WTC11 (cell line): ENCODE measurements at regions not wholly inside any gene's neighbourhood (a gene's known extent, or its start where the extent isn't known, plus 50 kb on each side); places are given as distances from the start of the nearest gene placed in this dataset.

ENCODE experiments used
- ATAC-seq: fragments of 200-7000 bp; cut with Tn5 transposase; 2 replicates; pipeline ENCODE4 v1.10.0; 2021; ENCODE audit warnings: mild to moderate bottlenecking, moderate library complexity
- CTCF ChIA-PET: fragments of 300-600 bp; sonication (Branson Sonifier 250); formaldehyde crosslinking; loops from one replicate; lab custom pipeline; 2021; ENCODE audit warnings: antibody characterized with exemption; lab: Charles Lee
- POLR2A ChIA-PET: fragments of 350-600 bp; sonication (Branson Sonifier 250); formaldehyde crosslinking; loops from one replicate; lab custom pipeline; 2021; ENCODE audit warnings: antibody characterized with exemption; lab: Charles Lee
- DNase-seq: peaks from one replicate; pipeline ENCODE4 v3.0.0; 2021; ENCODE audit warnings: low spot score
- H3K27ac Mint-ChIP-seq: 2 replicates; pipeline ENCODE4 v1.8.0; 2021; ENCODE audit warnings: mixed read lengths
- H3K27me3 Mint-ChIP-seq: 2 replicates; pipeline ENCODE4 v1.8.0; 2021; ENCODE audit warnings: low read depth, mild to moderate bottlenecking, moderate library complexity, mixed read lengths
- H3K36me3 Mint-ChIP-seq: 2 replicates; pipeline ENCODE4 v1.8.0; 2021; ENCODE audit warnings: mixed read lengths
- H3K4me1 Mint-ChIP-seq: 2 replicates; pipeline ENCODE4 v1.8.0; 2022; ENCODE audit warnings: mixed read lengths
- H3K4me3 Mint-ChIP-seq: 2 replicates; pipeline ENCODE4 v1.8.0; 2021; ENCODE audit warnings: mild to moderate bottlenecking, moderate library complexity, mixed read lengths
- H3K9me3 Mint-ChIP-seq: 2 replicates; pipeline ENCODE4 v1.8.0; 2021; ENCODE audit warnings: mixed read lengths
- AFF4 ChIP-seq: sonication (generic); formaldehyde crosslinking; IDR thresholded peaks from 2 replicates; pipeline ENCODE4 v1.8.1; 2023; ENCODE audit warnings: mild to moderate bottlenecking, missing genetic modification reagents, borderline replicate concordance
- ATF2 ChIP-seq: sonication (generic); formaldehyde crosslinking; IDR thresholded peaks from 2 replicates; pipeline ENCODE4 v1.8.1; 2022; ENCODE audit warnings: low read depth, missing genetic modification reagents, borderline replicate concordance
- E2F4 ChIP-seq: sonication (generic); formaldehyde crosslinking; IDR thresholded peaks from 2 replicates; pipeline ENCODE4 v1.8.1; 2022; ENCODE audit warnings: low read depth, mild to moderate bottlenecking, moderate library complexity, missing genetic modification reagents, borderline replicate concordance
- JUN ChIP-seq: sonication (generic); formaldehyde crosslinking; IDR thresholded peaks from 2 replicates; pipeline ENCODE4 v1.8.0; 2023; ENCODE audit warnings: mild to moderate bottlenecking, missing genetic modification reagents
- NFYB ChIP-seq: sonication (generic); formaldehyde crosslinking; conservative IDR thresholded peaks from 2 replicates; pipeline ENCODE4 v1.8.0; 2022; ENCODE audit warnings: low read depth, missing genetic modification reagents
- NR2C2 ChIP-seq: sonication (generic); formaldehyde crosslinking; IDR thresholded peaks from 2 replicates; pipeline ENCODE4 v1.8.0; 2022; ENCODE audit warnings: mild to moderate bottlenecking, missing genetic modification reagents
- PRDM15 ChIP-seq: sonication (generic); formaldehyde crosslinking; IDR thresholded peaks from 2 replicates; pipeline ENCODE4 v1.8.0; 2022; ENCODE audit warnings: missing genetic modification reagents
- PRRX2 ChIP-seq: fragments of 250-450 bp; sonication (Bioruptor Pico); IDR thresholded peaks from 2 replicates; pipeline ENCODE4 v1.8.0; 2021; ENCODE audit warnings: mild to moderate bottlenecking
- RELA ChIP-seq: sonication (generic); formaldehyde crosslinking; IDR thresholded peaks from 2 replicates; pipeline ENCODE4 v1.8.1; 2022; ENCODE audit warnings: missing genetic modification reagents, mild to moderate bottlenecking, borderline replicate concordance
- RORB ChIP-seq: fragments of 250-450 bp; sonication (Bioruptor Pico); IDR thresholded peaks from 2 replicates; pipeline ENCODE4 v1.9.0; 2021; ENCODE audit warnings: mild to moderate bottlenecking
- TEAD4 ChIP-seq: sonication (generic); formaldehyde crosslinking; IDR thresholded peaks from 2 replicates; pipeline ENCODE4 v1.8.0; 2022; ENCODE audit warnings: mild to moderate bottlenecking, missing genetic modification reagents
- ZNF317 ChIP-seq: sonication (generic); formaldehyde crosslinking; IDR thresholded peaks from 2 replicates; pipeline ENCODE4 v1.8.1; 2023; ENCODE audit warnings: low read depth, mild to moderate bottlenecking, moderate library complexity, missing genetic modification reagents, borderline replicate concordance
- ZNF396 ChIP-seq: fragments of 250-450 bp; sonication (Bioruptor Pico); IDR thresholded peaks from 2 replicates; pipeline ENCODE4 v1.8.0; 2021; ENCODE audit warnings: mild to moderate bottlenecking, moderate library complexity, borderline replicate concordance
- ZNF425 ChIP-seq: fragments of 250-450 bp; sonication (Bioruptor Pico); conservative IDR thresholded peaks from 2 replicates; pipeline ENCODE4 v1.9.0; 2021; ENCODE audit warnings: mild to moderate bottlenecking
- TF ChIP-seq, protein P1 (sequence below): sonication (generic); formaldehyde crosslinking; IDR thresholded peaks from 2 replicates; pipeline ENCODE4 v1.8.0; 2022; ENCODE audit warnings: mild to moderate bottlenecking, missing genetic modification reagents
- TF ChIP-seq, protein P2 (sequence below): sonication (generic); formaldehyde crosslinking; IDR thresholded peaks from 2 replicates; pipeline ENCODE4 v1.8.1; 2022; ENCODE audit warnings: mild to moderate bottlenecking, missing genetic modification reagents, moderate library complexity, borderline replicate concordance
- TF ChIP-seq, protein P3 (sequence below): fragments of 250-450 bp; sonication (Bioruptor Pico); IDR thresholded peaks from 2 replicates; pipeline ENCODE4 v1.8.0; 2021; ENCODE audit warnings: mild to moderate bottlenecking

- TF ChIP-seq PRRX2 (CRISPR knock-in tag) (no peak), ATF2 (CRISPR knock-in tag) (no peak), E2F4 (CRISPR knock-in tag) (no peak), ZNF317 (CRISPR knock-in tag) (no peak), PRDM15 (no peak), RORB (CRISPR knock-in tag) (no peak), ZNF425 (CRISPR knock-in tag) (no peak), NFYB (no peak), NR2C2 (CRISPR knock-in tag) (no peak), RELA (no peak), AFF4 (CRISPR knock-in tag) (no peak), TEAD4 (no peak), ZNF396 (no peak), JUN (CRISPR knock-in tag) (no peak)
- TF ChIP-seq, protein P1, sequence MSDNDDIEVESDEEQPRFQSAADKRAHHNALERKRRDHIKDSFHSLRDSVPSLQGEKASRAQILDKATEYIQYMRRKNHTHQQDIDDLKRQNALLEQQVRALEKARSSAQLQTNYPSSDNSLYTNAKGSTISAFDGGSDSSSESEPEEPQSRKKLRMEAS: no peak
- TF ChIP-seq, protein P2, sequence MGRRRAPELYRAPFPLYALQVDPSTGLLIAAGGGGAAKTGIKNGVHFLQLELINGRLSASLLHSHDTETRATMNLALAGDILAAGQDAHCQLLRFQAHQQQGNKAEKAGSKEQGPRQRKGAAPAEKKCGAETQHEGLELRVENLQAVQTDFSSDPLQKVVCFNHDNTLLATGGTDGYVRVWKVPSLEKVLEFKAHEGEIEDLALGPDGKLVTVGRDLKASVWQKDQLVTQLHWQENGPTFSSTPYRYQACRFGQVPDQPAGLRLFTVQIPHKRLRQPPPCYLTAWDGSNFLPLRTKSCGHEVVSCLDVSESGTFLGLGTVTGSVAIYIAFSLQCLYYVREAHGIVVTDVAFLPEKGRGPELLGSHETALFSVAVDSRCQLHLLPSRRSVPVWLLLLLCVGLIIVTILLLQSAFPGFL: no peak
- TF ChIP-seq, protein P3, sequence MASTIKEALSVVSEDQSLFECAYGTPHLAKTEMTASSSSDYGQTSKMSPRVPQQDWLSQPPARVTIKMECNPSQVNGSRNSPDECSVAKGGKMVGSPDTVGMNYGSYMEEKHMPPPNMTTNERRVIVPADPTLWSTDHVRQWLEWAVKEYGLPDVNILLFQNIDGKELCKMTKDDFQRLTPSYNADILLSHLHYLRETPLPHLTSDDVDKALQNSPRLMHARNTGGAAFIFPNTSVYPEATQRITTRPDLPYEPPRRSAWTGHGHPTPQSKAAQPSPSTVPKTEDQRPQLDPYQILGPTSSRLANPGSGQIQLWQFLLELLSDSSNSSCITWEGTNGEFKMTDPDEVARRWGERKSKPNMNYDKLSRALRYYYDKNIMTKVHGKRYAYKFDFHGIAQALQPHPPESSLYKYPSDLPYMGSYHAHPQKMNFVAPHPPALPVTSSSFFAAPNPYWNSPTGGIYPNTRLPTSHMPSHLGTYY: no peak
- Mint-ChIP-seq H3K27ac (no peak overlapping the region), H3K4me3 (no peak overlapping the region), H3K27me3 (no peaks in the 10 kb centered on the region), H3K4me1 (no peaks in the 10 kb centered on the region), H3K9me3 (peaks cover 3% of the 10 kb centered on the region; the same call in 1 of the 2 replicates), H3K36me3 (no peaks in the 10 kb centered on the region)
- ATAC-seq (no peak), DNase-seq (no peak)
- ChIA-PET POLR2A (no interaction called here), CTCF (no interaction called here)
Measured at GRCh38 chr18:22283116-22283395, 113.7 kb downstream of the GATA6 start.
